Skin epidermis (tissue), 12 donors: ENCODE measurements at regions not wholly inside any gene's neighbourhood (a gene's known extent, or its start where the extent isn't known, plus 50 kb on each side); places are given as distances from the start of the nearest gene placed in this dataset.
"Not testable (repeated sequence)": the region's sequence is repeated elsewhere in the genome, so short reads cannot be mapped to it uniquely, and the experiment has no call there.

Source experiments
- H3K27ac ChIP-seq, 21 experiments: fragments of 200-600 bp; sonication (generic) in 11 of 21; one replicate each; pipeline ENCODE4 v1.5.0; 2020; ENCODE audit warnings: mild to moderate bottlenecking in 3 of 21, inconsistent platforms in 2 of 21, moderate library complexity in 2 of 21
- H3K4me3 ChIP-seq, 7 experiments: fragments of 200-600 bp; sonication (generic) in 2 of 7; one replicate each; pipeline ENCODE4 v1.5.0; 2020; ENCODE audit warnings: inconsistent platforms in 2 of 7, mild to moderate bottlenecking in 2 of 7, moderate library complexity in 1 of 7

DNA sequence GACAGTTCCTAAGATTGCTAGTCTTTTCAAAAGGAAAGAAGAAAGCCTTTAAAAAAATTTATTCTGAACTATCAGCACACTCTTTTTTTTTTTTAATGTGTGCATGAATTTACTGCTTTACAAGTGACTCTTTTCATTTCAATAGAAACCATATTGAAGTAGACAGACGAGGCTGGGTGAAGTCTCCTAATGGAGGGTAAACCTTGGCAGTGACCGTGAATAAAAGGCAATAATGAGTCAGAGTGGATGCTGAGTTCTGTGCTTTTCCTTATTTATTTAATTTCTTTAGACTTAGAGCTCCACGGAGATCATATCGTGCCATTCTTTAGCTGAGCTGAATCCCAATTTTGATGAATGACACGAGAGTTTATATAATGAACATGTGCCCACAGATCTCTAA is 196.9 kb downstream of the PRL start:
- no peak overlapping the region for H3K4me3 ChIP-seq
- no peak overlapping the region for H3K27ac ChIP-seq

DNA sequence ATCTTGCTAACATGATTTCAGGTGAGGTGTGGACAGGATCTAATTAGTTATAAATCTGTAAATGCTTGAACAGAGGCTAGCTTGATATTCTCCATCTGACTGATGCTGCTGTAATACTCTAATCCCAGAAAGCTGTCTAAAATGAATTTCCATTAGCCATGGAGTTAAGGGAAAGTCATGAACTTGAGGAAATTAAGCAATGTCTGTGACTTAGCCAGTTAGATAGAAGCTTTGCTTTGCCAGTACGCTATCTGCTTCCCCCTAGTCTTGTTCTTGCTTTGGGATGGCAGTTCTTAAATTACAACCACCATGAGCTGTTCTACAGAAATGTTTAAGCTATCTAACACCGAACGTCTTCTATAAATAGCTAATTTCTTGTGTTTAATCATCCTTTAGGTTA is 195.7 kb downstream of the PRL start:
- Histone ChIP-seq H3K27ac (no peak overlapping the region), H3K4me3 (no peak overlapping the region)

DNA sequence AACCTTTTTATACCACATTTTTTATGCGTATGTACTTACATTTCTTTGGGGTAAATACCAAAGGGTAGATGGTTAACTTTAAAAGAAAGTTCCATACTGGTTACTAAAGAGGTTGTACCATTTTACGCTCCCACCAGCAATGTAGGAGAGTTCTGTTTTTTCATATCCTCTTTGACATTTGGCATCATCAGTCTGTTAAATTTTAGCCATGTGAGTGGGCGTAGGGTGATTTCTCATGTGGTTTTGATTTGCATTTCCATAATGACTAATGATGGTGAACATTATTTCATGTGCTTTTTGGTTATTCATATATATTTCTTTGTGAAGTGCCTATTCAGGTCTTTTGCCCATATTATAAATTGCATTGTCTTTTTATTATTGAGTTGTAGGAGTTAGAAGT is 194.2 kb downstream of the PRL start:
- no peak overlapping the region for H3K27ac ChIP-seq
- H3K4me3 ChIP-seq, result no peak overlapping the region

DNA sequence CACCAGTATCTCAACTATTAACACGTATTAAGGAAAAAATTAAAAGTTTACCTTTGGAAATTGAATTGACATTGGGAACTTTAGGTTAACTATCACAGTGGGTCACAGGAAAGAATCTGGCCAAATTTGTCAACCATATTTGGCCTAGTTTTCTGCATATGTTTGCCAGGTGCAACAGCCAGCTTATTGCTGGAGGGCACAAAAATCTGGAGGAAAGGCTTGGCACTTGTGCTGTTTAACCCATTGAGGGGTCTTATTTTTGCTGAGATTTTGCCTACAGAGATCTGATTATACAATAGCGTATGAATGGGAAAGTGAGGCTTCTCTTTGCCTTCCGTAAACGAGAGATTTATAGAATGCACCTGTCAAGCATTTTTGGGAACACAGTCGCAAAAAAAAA is 190.4 kb downstream of the PRL start:
- Histone ChIP-seq H3K4me3 (no peak overlapping the region), H3K27ac (no peak overlapping the region)

DNA sequence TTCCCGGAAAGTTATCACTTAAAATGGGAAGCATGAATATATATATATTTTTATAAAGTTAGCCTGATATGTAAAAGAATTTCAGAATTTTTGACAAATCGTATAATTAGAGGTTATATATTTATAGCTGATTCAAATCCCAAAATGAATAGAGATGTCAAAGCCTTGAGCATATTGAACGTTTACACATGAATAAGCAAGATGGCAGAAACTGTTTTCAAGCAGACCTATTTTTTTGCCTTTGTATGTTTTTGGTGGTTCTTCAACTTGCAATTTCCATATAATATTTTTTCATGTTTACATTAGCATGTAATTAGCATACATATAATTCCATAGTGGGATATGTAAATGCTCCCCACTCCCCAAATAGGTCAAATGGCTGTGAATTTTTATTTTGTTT is 189.9 kb downstream of the PRL start:
- Histone ChIP-seq H3K27ac (no peak overlapping the region), H3K4me3 (no peak overlapping the region)

DNA sequence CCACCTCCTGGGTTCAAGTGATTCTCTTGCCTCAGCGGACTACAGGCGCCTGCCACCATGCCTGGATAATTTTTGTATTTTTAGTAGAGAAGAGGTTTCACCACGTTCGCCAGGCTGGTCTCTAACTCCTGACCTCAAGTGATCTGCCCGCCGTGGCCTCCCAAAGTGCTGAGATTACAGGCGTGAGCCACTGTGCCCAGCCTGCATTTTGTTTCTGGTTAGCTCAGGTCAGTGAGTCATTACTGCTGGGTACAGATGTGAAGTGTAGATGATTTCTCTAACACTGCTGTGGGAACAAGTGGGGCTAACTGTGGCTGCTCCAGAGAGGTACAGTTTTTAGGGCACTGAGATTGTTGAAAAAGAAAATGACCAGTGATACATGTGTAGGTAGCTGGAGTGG is 188.6 kb downstream of the PRL start:
- H3K4me3 ChIP-seq, result no peak overlapping the region
- no peak overlapping the region for H3K27ac ChIP-seq

DNA sequence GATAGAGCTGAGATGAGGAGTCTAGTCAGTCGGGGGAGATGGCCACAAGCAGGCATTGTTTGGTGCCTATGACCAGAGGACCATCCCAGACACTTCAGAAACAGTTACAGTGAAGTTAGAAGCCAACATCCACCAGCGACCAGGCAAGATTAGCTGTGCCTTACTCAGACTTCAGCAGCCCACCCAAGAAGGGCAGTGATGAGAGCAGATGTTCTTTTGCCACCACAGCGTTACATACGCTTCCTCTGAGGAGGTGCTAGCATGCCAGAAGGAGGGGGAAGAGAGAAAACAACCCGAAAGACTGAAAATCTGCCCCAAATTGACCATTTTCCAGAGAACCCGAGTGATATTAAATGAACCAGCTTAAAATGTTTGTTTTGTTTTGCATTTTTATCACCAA is 186.8 kb downstream of the PRL start:
- no peak overlapping the region for H3K4me3 ChIP-seq
- no peak overlapping the region for H3K27ac ChIP-seq

DNA sequence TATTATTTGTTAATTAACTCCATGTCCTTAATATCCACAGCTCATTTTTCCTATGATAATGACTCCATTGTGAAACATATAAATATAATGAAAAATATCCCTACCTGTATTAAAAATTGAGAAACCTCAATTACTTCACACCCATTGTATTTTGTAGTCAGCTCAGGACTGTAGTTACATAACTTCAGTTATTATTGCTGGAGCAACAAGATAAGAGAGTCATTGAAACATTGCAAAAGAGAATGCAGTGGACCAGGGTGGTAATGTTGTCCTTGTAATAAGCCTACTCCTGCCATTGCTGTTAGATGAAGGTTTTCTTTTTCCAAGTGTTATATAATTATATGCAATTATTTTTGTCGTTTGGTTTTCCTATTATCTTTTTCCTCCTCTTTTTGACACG is 184.4 kb downstream of the PRL start:
- no peak overlapping the region for H3K4me3 ChIP-seq
- H3K27ac ChIP-seq, result peak overlapping the region in 4 of 21 experiments; percentile 16 to 56 (median 40)

DNA sequence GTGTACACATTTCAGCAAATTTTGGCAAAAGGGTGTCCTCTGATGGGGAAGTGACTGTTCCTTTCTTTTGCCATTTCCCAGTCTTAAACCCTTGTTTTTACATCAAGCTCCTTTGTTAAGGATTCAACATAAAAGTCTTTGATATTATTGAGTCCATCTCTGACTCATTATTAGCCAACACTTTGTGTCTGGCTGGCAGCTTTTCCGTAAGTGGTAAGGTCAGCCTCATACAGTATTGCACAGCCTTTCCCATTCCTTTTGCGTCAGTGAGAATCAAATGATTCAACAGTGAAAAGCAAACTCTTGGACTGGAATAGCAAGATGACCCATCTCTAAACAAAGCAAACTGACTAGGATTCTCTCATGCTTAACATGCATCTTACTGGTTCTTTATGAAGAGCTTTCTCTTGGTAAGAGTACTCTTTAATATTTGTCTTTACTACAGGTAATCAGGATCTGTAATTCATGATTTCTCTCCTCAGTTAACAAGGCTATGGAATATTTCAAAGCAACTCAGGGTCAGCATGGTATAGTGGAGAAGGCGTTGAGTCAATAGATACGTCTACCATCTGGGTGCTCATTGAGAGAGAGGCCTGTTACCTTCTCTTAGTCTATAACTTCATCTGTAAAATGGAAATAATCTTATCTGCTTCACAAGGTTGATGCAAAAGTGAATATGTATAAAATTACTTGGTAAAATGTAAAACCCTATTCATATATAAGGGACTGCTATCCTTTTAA is 183.6 kb downstream of the PRL start:
- Histone ChIP-seq H3K4me3 (no peak overlapping the region), H3K27ac (peak overlapping the region in 8 of 21 experiments; percentile 16 to 56 (median 46))

DNA sequence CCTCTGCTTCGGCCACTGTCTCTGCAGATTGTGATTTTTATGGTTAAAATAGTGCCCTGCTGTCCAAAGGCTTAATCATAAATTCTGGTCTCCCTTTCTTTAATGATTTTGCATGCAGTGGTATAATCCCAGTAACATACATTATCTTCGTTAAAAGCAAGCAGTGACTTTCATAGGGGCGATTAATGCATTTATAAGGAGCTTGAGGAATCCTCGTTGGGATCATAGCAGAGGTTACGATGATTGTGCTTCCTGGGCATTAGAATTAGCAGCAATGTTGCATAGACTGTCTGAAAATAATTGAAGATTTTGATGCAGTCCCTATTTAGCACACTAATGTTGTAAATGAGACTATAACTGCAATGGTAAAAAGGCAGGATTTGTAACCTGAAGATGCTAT is 181.3 kb downstream of the PRL start:
- Histone ChIP-seq H3K4me3 (no peak overlapping the region), H3K27ac (no peak overlapping the region)

DNA sequence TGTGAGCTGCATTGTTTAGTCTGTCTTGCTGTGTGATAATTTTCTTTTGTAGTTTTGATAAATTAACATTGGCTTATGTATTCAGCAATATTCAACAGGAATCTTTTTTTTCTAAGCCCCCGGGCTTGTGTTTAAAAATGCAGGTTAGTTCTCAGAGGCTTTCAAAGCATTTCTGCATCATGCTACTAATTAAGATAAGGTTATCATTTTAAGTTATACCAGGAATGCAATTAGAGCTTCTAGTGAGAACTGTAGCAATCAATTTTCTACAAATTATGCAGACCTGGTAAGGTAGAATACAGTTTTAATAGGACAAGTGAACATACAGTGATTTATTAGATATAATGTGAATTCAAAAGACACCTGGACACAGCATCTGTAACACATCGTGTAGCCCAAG is 179.2 kb downstream of the PRL start:
- H3K27ac ChIP-seq, result no peak overlapping the region
- H3K4me3 ChIP-seq, result no peak overlapping the region

DNA sequence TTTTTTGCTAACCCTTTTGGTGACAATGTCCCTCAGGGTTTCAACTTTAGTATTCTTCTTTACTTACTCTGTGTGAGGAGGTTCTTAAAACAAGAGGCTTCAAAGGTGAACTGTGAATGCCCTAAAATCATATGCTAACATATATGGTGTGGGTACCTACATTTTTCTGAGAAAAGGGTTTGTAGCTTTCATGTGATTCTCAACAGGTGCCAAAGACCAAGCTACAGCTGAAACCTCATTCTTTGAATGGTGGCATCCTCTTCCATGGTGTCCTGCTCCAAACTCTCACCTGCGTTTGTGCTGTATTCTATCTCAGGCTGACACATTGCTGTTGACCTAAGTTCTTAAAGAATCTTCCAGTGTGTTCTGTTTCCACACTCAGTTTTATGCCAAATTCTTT is 177.3 kb downstream of the PRL start:
- Histone ChIP-seq H3K27ac (no peak overlapping the region), H3K4me3 (no peak overlapping the region)

DNA sequence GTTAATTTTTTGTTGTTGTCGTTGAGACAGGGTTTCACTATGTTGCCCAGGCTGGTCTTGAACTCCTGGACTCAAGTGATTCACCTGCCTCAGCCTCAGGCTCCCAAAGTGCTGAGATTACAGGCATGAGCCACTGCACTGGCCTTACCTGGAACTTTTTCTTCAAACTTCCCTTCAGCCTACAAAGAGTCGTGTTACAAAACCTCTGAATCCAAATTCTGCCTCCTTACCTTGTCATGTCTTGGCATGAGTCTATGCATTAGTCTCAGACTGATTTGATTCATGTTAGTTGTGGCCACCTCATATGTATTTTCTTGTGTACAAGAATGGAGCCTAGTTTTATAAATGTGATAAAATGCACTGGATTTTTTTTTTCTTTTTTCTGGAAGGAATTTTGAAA is 172.1 kb downstream of the PRL start:
- Histone ChIP-seq H3K27ac (no peak overlapping the region), H3K4me3 (no peak overlapping the region)

DNA sequence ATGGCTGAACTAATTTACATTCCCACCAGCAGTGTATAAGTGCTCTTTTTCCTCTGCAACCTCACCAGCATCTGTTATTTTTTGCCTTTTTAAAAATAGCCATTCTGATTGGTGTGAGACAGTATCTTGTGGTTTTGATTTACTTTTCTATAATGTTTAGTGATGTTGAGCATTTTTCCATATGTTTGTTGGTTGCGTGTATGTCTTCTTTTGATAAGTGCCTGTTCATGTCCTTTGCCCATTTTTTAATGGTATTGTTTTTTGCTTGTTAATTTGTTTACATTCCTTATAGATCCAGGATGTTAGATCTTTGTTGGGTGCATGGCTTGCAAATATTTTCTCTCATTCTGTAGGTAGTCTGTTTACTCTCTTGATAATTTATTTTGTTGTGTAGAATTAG is 169.9 kb downstream of the PRL start:
- no peak overlapping the region for H3K4me3 ChIP-seq
- H3K27ac ChIP-seq, result no peak overlapping the region

DNA sequence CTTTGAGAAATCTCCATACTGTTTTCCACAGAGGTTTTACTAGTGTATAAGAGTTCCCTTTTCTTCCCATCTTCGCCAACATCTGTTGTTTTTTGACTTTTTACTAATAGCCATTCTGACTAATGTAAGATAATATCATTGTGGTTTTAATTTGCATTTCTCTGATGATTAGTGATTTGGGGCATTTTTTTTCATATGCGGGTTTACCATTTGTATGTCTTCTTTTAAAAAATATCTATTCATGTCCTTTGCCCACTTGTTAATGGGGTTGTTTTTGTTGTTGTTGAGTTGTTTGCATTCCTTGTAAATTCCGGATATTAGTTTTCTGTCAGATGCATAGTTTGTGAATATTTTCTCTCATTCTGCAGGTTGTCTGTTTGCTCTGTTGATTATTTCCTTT is 167.1 kb downstream of the PRL start:
- H3K4me3 ChIP-seq, result no peak overlapping the region
- no peak overlapping the region for H3K27ac ChIP-seq

DNA sequence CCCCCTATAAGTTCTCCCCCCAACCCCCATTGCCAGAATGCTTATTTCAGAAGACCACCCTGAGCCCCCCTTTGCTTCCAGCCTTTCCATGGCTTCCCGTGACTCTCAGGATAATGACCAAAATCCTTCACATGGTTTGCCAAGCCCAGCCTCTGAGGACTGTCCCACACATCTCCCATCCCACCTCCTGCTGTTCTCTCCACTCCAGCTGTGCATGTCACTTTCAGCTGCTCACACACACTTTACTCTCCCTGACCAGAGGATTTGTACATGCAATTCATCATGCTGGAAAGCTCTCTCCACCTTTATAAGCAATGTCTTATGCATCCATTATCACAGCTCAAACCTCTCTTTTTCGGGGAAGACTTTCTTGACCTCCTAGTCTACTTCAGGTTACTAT is 164.2 kb downstream of the PRL start:
- Histone ChIP-seq H3K4me3 (no peak overlapping the region), H3K27ac (no peak overlapping the region)

DNA sequence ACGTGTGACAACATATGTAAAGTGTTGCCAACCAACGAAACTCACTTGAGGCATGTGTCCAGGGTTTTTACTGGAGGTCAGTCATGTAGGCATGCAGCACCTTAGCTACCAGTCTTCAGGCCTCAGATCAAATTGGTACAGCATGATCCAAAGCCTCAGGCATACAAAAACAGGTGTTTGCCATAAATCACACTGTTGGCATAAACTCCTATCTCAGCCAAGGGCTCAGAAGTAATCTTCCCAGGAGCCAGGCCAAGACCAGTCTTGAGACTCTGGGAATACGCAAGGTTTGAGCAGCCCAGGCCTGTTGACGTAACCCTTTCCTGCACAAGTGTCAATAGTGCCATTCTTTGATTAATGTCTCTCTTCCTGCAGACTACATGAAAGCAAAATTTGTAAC is 163.5 kb downstream of the PRL start:
- Histone ChIP-seq H3K27ac (no peak overlapping the region), H3K4me3 (no peak overlapping the region)

DNA sequence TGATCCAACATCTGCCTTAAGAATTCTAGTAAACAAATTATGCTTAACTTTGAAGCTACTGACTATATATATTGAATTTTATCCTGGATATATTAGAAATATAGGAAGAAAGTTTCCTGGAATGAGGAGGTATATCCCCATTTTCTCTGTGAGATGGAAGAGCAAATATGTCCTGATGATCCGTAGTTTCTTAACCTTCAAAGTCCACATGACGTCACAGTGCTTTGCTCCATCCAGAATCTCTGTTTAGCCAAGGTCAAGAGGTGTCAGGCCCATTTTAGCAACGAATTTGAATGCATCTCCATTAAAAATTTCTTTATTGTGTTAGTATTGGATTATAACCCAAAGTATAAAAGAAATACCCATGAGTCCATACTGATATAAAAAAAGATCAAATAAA is 162.5 kb downstream of the PRL start:
- no peak overlapping the region for H3K4me3 ChIP-seq
- no peak overlapping the region for H3K27ac ChIP-seq

DNA sequence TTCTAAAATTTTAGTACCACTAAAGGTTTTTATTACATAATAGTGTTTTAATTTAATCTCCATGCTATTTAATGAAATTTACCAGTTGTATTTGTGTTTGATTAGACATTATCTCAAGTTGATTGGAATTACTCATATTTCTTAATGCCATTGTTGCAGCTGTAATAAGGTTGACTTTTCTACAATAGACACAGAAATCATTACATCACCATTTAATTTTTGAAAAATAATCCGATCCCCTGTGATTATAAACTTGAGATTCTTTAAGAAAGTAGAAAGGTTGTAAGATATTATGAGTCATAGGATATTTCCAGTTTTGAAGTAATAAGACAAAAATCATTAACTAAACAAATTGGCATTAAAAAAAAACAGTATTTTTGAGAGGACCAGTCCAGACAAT is 161.4 kb downstream of the PRL start:
- Histone ChIP-seq H3K27ac (no peak overlapping the region), H3K4me3 (no peak overlapping the region)

DNA sequence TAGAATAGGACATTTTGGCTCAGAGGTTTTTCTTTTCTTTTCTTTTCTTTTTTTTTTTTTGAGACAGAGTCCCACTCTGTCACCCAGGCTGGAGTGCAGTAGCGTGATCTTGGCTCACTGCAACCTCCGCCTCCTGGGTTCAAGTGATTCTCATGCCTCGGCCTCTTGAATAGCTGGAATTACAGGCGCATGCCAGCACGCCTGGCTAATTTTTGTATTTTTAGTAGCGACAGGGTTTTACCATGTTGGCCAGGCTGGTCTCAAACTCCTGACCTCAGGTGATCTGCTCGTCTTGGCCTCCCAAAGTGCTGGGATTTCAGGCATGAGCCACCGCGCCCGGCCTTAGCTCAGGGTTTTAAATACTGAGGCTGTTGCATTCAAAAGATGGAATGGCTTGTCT is 156.1 kb downstream of the PRL start:
- not testable (repeated sequence) for H3K4me3 ChIP-seq
- H3K27ac ChIP-seq, result peak overlapping the region in 1 of 21 experiments; percentile 7

DNA sequence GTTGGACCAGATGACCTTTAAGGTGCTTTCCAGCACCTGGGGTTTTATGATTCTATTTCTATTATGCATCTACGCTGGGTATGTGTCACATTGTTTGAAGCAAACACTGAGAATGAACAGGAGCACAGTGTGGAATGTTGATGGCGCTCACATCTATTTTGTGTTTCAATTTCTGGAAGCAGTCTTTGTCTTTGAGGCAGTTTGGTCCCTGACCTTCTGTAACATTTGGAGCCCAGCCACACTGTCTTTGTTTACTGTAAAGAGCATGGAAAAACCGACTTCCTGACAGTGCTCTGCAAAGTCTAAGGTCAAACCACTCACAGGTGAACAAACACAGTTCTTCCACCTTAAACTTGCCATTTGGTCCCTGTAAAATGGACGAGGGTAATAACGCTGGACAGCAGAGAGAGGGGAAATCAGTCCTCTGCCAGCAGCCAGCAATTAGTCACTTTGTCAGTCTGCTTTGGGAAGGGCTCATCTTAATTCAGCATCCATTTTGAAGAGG is 155.5 kb downstream of the PRL start:
- Histone ChIP-seq H3K27ac (no peak overlapping the region), H3K4me3 (no peak overlapping the region)

DNA sequence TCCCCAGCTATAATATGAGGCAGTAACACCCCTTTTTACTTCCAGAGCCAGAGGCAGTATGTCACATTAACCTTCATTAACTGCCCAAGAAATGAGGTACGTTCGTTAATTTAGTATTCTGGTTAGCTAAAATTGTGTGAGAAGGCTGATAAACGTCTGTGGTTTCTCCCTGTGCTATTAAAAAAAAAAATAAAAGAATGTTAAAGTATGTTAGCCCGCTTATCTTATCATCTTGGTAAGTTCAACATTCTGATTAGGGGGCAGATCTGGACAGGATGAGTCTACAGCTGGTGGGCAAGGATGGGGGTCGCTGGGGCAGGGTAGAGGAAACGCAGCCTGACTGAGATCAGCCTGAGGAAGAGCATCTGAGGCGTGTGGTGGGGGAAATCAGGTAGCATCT is 154.0 kb downstream of the PRL start:
- no peak overlapping the region for H3K27ac ChIP-seq
- no peak overlapping the region for H3K4me3 ChIP-seq
